Endodermal cell (in vitro differentiated cells): ENCODE measurements at regions not wholly inside any gene's neighbourhood (a gene's known extent, or its start where the extent isn't known, plus 50 kb on each side); places are given as distances from the start of the nearest gene placed in this dataset.

Experiments
- DNase-seq: peaks from one replicate; pipeline ENCODE4 v3.0.0-alpha.2; 2017
- H3K27ac ChIP-seq: 2 replicates; pipeline ENCODE4 v1.5.1; 2013; ENCODE audit warnings: mild to moderate bottlenecking, low read depth, low read length, moderate library complexity
- H3K27me3 ChIP-seq: 2 replicates; pipeline ENCODE4 v1.6.1; 2013; ENCODE audit warnings: mild to moderate bottlenecking, low read length, moderate library complexity; ENCODE audit not compliant: insufficient read depth, control insufficient read depth, poor library complexity, severe bottlenecking
- H3K36me3 ChIP-seq: 2 replicates; pipeline ENCODE4 v1.7.0; 2013; ENCODE audit warnings: mild to moderate bottlenecking, low read length, moderate library complexity; ENCODE audit not compliant: control insufficient read depth, insufficient read depth
- H3K4me1 ChIP-seq: one replicate; pipeline ENCODE4 v1.7.0; 2013; ENCODE audit warnings: low read length; ENCODE audit not compliant: control insufficient read depth, insufficient read depth
- H3K4me3 ChIP-seq: 2 replicates; pipeline ENCODE4 v1.5.1; 2013; ENCODE audit warnings: mild to moderate bottlenecking, low read length, moderate library complexity
- H3K9ac ChIP-seq: 2 replicates; pipeline ENCODE4 v1.6.1; 2013; ENCODE audit warnings: mild to moderate bottlenecking, low read length, moderate library complexity; ENCODE audit not compliant: poor library complexity, severe bottlenecking; ENCODE audit errors: extremely low read depth
- H3K9me3 ChIP-seq: 2 replicates; pipeline ENCODE4 v1.6.1; 2013; ENCODE audit warnings: mild to moderate bottlenecking, low read length, moderate library complexity; ENCODE audit not compliant: control insufficient read depth
- H3K27ac Mint-ChIP-seq: 2 replicates; pipeline ENCODE4 v1.8.0; 2020; ENCODE audit warnings: mixed read lengths
- H3K27me3 Mint-ChIP-seq: 2 replicates; pipeline ENCODE4 v1.8.0; 2021; ENCODE audit warnings: mild to moderate bottlenecking, mixed read lengths; ENCODE audit not compliant: insufficient read depth
- H3K36me3 Mint-ChIP-seq: 2 replicates; pipeline ENCODE4 v1.8.0; 2020; ENCODE audit warnings: low read depth, mixed read lengths
- H3K4me1 Mint-ChIP-seq: 2 replicates; pipeline ENCODE4 v1.8.0; 2020; ENCODE audit warnings: mixed read lengths
- H3K4me3 Mint-ChIP-seq: 2 replicates; pipeline ENCODE4 v1.8.0; 2020; ENCODE audit warnings: mild to moderate bottlenecking, moderate library complexity, mixed read lengths
- H3K9me3 Mint-ChIP-seq: 2 replicates; pipeline ENCODE4 v1.8.0; 2020; ENCODE audit warnings: mild to moderate bottlenecking, mixed read lengths
- WGBS, 2 experiments: methylation state at CpG; one replicate each; pipeline versions ENCODE4 v1.1.5 to v1.1.7; 2013; ENCODE audit warnings: missing lambda C conversion rate in 2 of 2, mixed read lengths in 1 of 2; ENCODE audit not compliant: insufficient coverage in 1 of 2, insufficient read length in 1 of 2; 5-methylcytosine and 5-hydroxymethylcytosine counted together
- TF ChIP-seq, protein P1 (sequence below): fragments of 200-600 bp; sonication (generic); conservative IDR thresholded peaks from 2 replicates; pipeline ENCODE4 v1.5.0; 2021; ENCODE audit warnings: antibody characterized with exemption, mild to moderate bottlenecking

DNA sequence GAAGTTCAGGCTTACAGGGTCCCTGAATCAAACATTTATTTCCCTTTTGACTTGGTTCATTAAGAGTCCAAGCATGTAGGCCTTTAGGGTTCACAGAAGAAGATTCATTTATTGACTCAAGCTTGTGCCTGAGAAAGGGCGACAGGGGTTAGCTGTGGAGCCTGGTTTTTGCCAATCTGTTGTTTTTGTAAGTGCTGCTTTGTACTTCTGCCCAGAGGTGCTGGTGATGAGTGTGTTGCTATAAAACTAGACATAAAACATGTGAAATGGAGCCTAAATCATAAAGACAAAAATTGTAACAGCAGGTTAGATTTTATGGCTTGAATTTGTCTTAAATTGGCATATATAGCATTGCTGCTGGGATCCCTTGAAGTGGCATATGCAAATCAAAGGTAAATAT is 308.3 kb upstream of the UBE2E2 start:
- no peaks in the 10 kb centered on the region for H3K9me3 ChIP-seq
- no peaks in the 10 kb centered on the region for H3K36me3 ChIP-seq
- no peaks in the 10 kb centered on the region for H3K36me3 Mint-ChIP-seq
- TF ChIP-seq, protein P1, sequence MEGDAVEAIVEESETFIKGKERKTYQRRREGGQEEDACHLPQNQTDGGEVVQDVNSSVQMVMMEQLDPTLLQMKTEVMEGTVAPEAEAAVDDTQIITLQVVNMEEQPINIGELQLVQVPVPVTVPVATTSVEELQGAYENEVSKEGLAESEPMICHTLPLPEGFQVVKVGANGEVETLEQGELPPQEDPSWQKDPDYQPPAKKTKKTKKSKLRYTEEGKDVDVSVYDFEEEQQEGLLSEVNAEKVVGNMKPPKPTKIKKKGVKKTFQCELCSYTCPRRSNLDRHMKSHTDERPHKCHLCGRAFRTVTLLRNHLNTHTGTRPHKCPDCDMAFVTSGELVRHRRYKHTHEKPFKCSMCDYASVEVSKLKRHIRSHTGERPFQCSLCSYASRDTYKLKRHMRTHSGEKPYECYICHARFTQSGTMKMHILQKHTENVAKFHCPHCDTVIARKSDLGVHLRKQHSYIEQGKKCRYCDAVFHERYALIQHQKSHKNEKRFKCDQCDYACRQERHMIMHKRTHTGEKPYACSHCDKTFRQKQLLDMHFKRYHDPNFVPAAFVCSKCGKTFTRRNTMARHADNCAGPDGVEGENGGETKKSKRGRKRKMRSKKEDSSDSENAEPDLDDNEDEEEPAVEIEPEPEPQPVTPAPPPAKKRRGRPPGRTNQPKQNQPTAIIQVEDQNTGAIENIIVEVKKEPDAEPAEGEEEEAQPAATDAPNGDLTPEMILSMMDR, result no peak
- no peaks in the 10 kb centered on the region for H3K9me3 Mint-ChIP-seq
- no peak overlapping the region for H3K27ac Mint-ChIP-seq
- no peak overlapping the region for H3K9ac ChIP-seq
- no peak for DNase-seq
- peaks cover 11% of the 10 kb centered on the region for H3K27me3 Mint-ChIP-seq
- 90 to 100% methylated on average over 1 of the region's 1 CpG for WGBS, 2 experiments
- no peaks in the 10 kb centered on the region for H3K27me3 ChIP-seq
- no peak overlapping the region for H3K27ac ChIP-seq
- no peak overlapping the region for H3K4me3 Mint-ChIP-seq
- no peaks in the 10 kb centered on the region for H3K4me1 Mint-ChIP-seq
- H3K4me1 ChIP-seq, result no peaks in the 10 kb centered on the region
- H3K4me3 ChIP-seq, result no peak overlapping the region

DNA sequence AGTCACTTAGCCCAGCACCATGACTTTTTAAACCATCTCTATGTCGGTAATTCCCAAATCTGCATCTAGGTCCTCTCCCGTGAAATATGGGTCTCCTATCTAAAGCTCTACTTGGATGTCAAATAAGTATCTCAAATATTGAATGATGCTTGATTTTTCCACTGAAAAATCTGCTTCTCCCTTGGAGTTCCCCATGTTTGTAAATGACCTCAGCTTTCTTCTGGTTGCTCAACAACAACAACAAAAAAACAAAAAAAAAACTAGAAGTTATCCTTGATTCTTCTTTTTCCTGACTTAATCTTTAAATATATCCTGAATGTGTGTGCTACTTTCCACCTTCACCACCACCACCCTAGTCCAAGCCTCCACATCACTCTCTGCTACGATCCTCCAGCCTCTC is 307.5 kb upstream of the UBE2E2 start:
- TF ChIP-seq, protein P1, result no peak
- Mint-ChIP-seq H3K36me3 (no peaks in the 10 kb centered on the region), H3K27ac (no peak overlapping the region), H3K4me1 (no peaks in the 10 kb centered on the region), H3K27me3 (peaks cover 11% of the 10 kb centered on the region), H3K4me3 (no peak overlapping the region), H3K9me3 (no peaks in the 10 kb centered on the region)
- DNase-seq, result no peak
- no peak overlapping the region for H3K9ac ChIP-seq
- H3K36me3 ChIP-seq, result no peaks in the 10 kb centered on the region
- H3K9me3 ChIP-seq, result no peaks in the 10 kb centered on the region
- no peaks in the 10 kb centered on the region for H3K27me3 ChIP-seq
- 96 to 100% methylated on average over 3 of the region's 3 CpGs for WGBS, 2 experiments
- H3K4me1 ChIP-seq, result no peaks in the 10 kb centered on the region
- H3K4me3 ChIP-seq, result no peak overlapping the region
- H3K27ac ChIP-seq, result no peak overlapping the region

DNA sequence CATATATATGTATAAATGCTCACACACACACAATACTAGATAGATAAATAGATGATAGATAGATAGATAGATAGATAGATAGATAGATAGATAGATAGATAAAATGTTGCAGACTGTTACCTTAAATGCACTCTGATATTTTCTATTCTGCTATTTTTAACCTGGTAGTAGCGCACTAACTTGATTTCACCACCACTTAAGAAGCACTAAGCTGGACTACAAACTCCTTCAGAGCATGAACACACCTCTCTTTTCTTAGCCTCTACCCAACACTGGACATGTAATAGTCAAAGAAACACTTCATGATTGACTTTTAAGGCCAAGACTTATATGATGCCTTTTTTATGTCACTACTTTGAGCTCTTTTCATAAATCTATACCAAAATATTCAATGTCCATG is 304.6 kb upstream of the UBE2E2 start:
- Histone ChIP-seq H3K27me3 (no peaks in the 10 kb centered on the region), H3K4me1 (no peaks in the 10 kb centered on the region), H3K36me3 (no peaks in the 10 kb centered on the region), H3K4me3 (no peak overlapping the region), H3K9ac (no peak overlapping the region), H3K27ac (no peak overlapping the region), H3K9me3 (peaks cover 15% of the 10 kb centered on the region)
- TF ChIP-seq, protein P1, result no peak
- Mint-ChIP-seq H3K4me3 (no peak overlapping the region), H3K9me3 (peaks cover 18% of the 10 kb centered on the region), H3K36me3 (no peaks in the 10 kb centered on the region), H3K27me3 (peaks cover 4% of the 10 kb centered on the region), H3K27ac (no peak overlapping the region), H3K4me1 (no peaks in the 10 kb centered on the region)
- WGBS, 2 experiments, result 98% methylated on average over 1 of the region's 1 CpG; no CpG with 5 or more reads in 1 of the 2 experiments
- DNase-seq, result no peak
